Transverse colon (tissue), 4 donors: ENCODE measurements at regions not wholly inside any gene's neighbourhood (a gene's known extent, or its start where the extent isn't known, plus 50 kb on each side); places are given as distances from the start of the nearest gene placed in this dataset.

Source experiments
- DNase-seq: peaks from one replicate; pipeline ENCODE4 v3.0.0-alpha.2; 2019
- H3K27ac ChIP-seq, 4 donors: fragments of 200-600 bp; sonication (generic); 2 replicates each; pipeline ENCODE4 v1.5.1; 2016 to 2018; ENCODE audit warnings: inconsistent platforms in 4 of 4
- H3K27me3 ChIP-seq: fragments of 200-600 bp; sonication (generic); 2 replicates; pipeline ENCODE4 v1.5.1; 2017; ENCODE audit warnings: inconsistent platforms
- H3K36me3 ChIP-seq, 4 donors: fragments of 200-600 bp; sonication (generic); 2 replicates each; pipeline ENCODE4 v1.5.1; 2017 to 2019; ENCODE audit warnings: inconsistent platforms in 4 of 4
- H3K4me1 ChIP-seq, 4 donors: fragments of 200-600 bp; sonication (generic); 2 replicates each; pipeline ENCODE4 v1.5.1; 2017 to 2020; ENCODE audit warnings: inconsistent platforms in 4 of 4
- H3K4me3 ChIP-seq, 4 donors: fragments of 200-600 bp; sonication (generic); 1 replicate in 1 of 4; 2 replicates in 3 of 4; pipeline versions ENCODE4 v1.5.1 to v1.6.1; 2017 to 2019; ENCODE audit warnings: inconsistent platforms in 4 of 4
- H3K9me3 ChIP-seq, 2 donors: fragments of 200-600 bp; sonication (generic); 2 replicates each; pipeline ENCODE4 v1.5.1; 2017 to 2019; ENCODE audit warnings: inconsistent platforms in 2 of 2
- CTCF ChIP-seq, 5 experiments: fragments of 200-600 bp in 3 of 5; fragments of 450-650 bp in 2 of 5; sonication (generic) in 3 of 5; IDR thresholded peaks; 1 replicate in 2 of 5; 2 replicates in 3 of 5; pipeline ENCODE4 v1.5.1; 2016 to 2017; ENCODE audit warnings: antibody characterized with exemption in 5 of 5, inconsistent platforms in 3 of 5, mild to moderate bottlenecking in 2 of 5, moderate library complexity in 1 of 5
- EP300 ChIP-seq: sonication (generic); formaldehyde crosslinking; IDR thresholded peaks from one replicate; pipeline ENCODE4 v1.6.1; 2017; ENCODE audit warnings: antibody characterized with exemption, low read depth
- POLR2A ChIP-seq: fragments of 450-650 bp; IDR thresholded peaks from one replicate; pipeline ENCODE4 v1.6.1; 2016; ENCODE audit warnings: antibody characterized with exemption, mild to moderate bottlenecking, moderate library complexity
- POLR2AphosphoS5 ChIP-seq, 3 donors: sonication (generic); formaldehyde crosslinking; IDR thresholded peaks; one replicate each; pipeline ENCODE4 v1.6.1; 2016; ENCODE audit warnings: antibody characterized with exemption in 3 of 3
- WGBS, 2 donors: methylation state at CpG; one replicate each; pipeline ENCODE4 v1.1.5; 2018; ENCODE audit warnings: low coverage in 1 of 2; 5-methylcytosine and 5-hydroxymethylcytosine counted together
- in situ Hi-C, 4 donors: fragments of 200-750 bp; cut with MboI; loops; one replicate each; pipeline versions ENCODE4 v1.15.0 to v1.15.1; 2017; ENCODE audit warnings: low sequenced_read_pairs in 3 of 4, low pct_ligation_motif_present in 1 of 4, low pct_unique_long_range_greater_than_20kb in 1 of 4
- intact Hi-C: fragments of 100-400 bp; cut with DNase I; formaldehyde crosslinking; loops from one replicate; pipeline ENCODE4 v1.15.1; 2023; ENCODE audit warnings: low total_unique reads

- Histone ChIP-seq H3K27me3 (no peaks in the 10 kb centered on the region), H3K36me3 (no peaks in the 10 kb centered on the region), H3K4me1 (no peaks in the 10 kb centered on the region), H3K9me3 (peaks cover 3% of the 10 kb centered on the region in 2 donors), H3K27ac (no peak overlapping the region), H3K4me3 (no peak overlapping the region)
- TF ChIP-seq CTCF (IDR thresholded peaks at IDR 0.05) (no peak), POLR2AphosphoS5 (IDR thresholded peaks at IDR 0.05) (no peak), POLR2A (no peak), EP300 (no peak)
- in situ Hi-C loops (no loop called here), intact Hi-C loops (no loop called here)
- WGBS, 2 donors: 63 to 88% methylated on average over 1 of the region's 1 CpG
- DNase-seq: no peak
Measured at GRCh38 chr11:91956711-91957110, 267.9 kb upstream of the FAT3 start.

- Histone ChIP-seq H3K9me3 (no peaks in the 10 kb centered on the region), H3K4me3 (no peak overlapping the region), H3K27ac (no peak overlapping the region), H3K36me3 (no peaks in the 10 kb centered on the region), H3K4me1 (no peaks in the 10 kb centered on the region), H3K27me3 (no peaks in the 10 kb centered on the region)
- in situ Hi-C loops: no loop called here
- WGBS, 2 donors: 63% methylated on average over 1 of the region's 1 CpG; no CpG with 5 or more reads in 1 of the 2 donors
- intact Hi-C loops: no loop called here
- no peak for TF ChIP-seq POLR2AphosphoS5 (IDR thresholded peaks at IDR 0.05)
- no peak for TF ChIP-seq CTCF (IDR thresholded peaks at IDR 0.05)
- TF ChIP-seq POLR2A: no peak
- TF ChIP-seq EP300: no peak
- no peak for DNase-seq
Measured at GRCh38 chr11:91955206-91955605, 269.4 kb upstream of the FAT3 start.

- peaks cover 0 to 8% (median 0%) of the 10 kb centered on the region in 4 donors for H3K4me1 ChIP-seq
- H3K27ac ChIP-seq: no peak overlapping the region
- 86 to 88% methylated on average over 4 to 5 of the region's 5 CpGs for WGBS, 2 donors
- H3K4me3 ChIP-seq: no peak overlapping the region
- H3K36me3 ChIP-seq: no peaks in the 10 kb centered on the region
- DNase-seq: no peak
- H3K9me3 ChIP-seq: no peaks in the 10 kb centered on the region
- intact Hi-C loops: no loop called here
- in situ Hi-C loops: no loop called here
- no peaks in the 10 kb centered on the region for H3K27me3 ChIP-seq
- TF ChIP-seq POLR2A (no peak), EP300 (no peak), CTCF (IDR thresholded peaks at IDR 0.05) (no peak), POLR2AphosphoS5 (IDR thresholded peaks at IDR 0.05) (no peak)
Measured at GRCh38 chr11:91952056-91952455, 272.6 kb upstream of the FAT3 start.

- H3K27me3 ChIP-seq: no peaks in the 10 kb centered on the region
- no peaks in the 10 kb centered on the region for H3K9me3 ChIP-seq
- peaks cover 0 to 16% (median 0%) of the 10 kb centered on the region in 4 donors for H3K4me1 ChIP-seq
- peak overlapping the region in 2 of 4 donors; percentile 13 to 31 for H3K27ac ChIP-seq
- no peak overlapping the region for H3K4me3 ChIP-seq
- intact Hi-C loops: no loop called here
- in situ Hi-C loops: no loop called here
- WGBS, 2 donors: 5% methylated on average over 2 of the region's 2 CpGs; no CpG with 5 or more reads in 1 of the 2 donors
- TF ChIP-seq CTCF (IDR thresholded peaks at IDR 0.05): no peak
- DNase-seq: no peak
- H3K36me3 ChIP-seq: no peaks in the 10 kb centered on the region
Measured at GRCh38 chr11:91947215-91947820, 277.3 kb upstream of the FAT3 start.
